Ishikawa (cell line): ENCODE measurements at regions not wholly inside any gene's neighbourhood (a gene's known extent, or its start where the extent isn't known, plus 50 kb on each side); places are given as distances from the start of the nearest gene placed in this dataset.

Experiments
- CEBPB ChIP-seq: IDR thresholded peaks from 2 replicates; pipeline ENCODE4 v1.6.1; 2012
- CREB1 ChIP-seq: IDR thresholded peaks from 2 replicates; pipeline ENCODE4 v1.6.1; 2012; ENCODE audit warnings: low read depth
- EGR1 ChIP-seq: IDR thresholded peaks from 2 replicates; pipeline ENCODE4 v1.6.1; 2012
- EP300 ChIP-seq: IDR thresholded peaks from 2 replicates; pipeline ENCODE4 v1.6.1; 2012; ENCODE audit warnings: borderline replicate concordance
- FOXM1 ChIP-seq: IDR thresholded peaks from 2 replicates; pipeline ENCODE4 v1.6.1; 2012; ENCODE audit warnings: low read depth, borderline replicate concordance
- NFIC ChIP-seq: IDR thresholded peaks from 2 replicates; pipeline ENCODE4 v1.6.1; 2012
- RAD21 ChIP-seq: IDR thresholded peaks from 2 replicates; pipeline ENCODE4 v1.6.1; 2012; ENCODE audit warnings: low read depth
- TAF1 ChIP-seq: IDR thresholded peaks from 2 replicates; pipeline ENCODE4 v1.6.1; 2012; ENCODE audit warnings: low read depth, mild to moderate bottlenecking
- TCF12 ChIP-seq: IDR thresholded peaks from 2 replicates; pipeline ENCODE4 v1.6.1; 2012; ENCODE audit warnings: low read depth
- TEAD4 ChIP-seq: IDR thresholded peaks from 2 replicates; pipeline ENCODE4 v1.6.1; 2012
- USF1 ChIP-seq: IDR thresholded peaks from 2 replicates; pipeline ENCODE4 v1.6.1; 2012
- YY1 ChIP-seq: IDR thresholded peaks from 2 replicates; pipeline ENCODE4 v1.6.1; 2012; ENCODE audit warnings: low read depth
- ZBTB7A ChIP-seq: IDR thresholded peaks from 2 replicates; pipeline ENCODE4 v1.6.1; 2012; ENCODE audit warnings: low read depth
- TF ChIP-seq, protein P1 (sequence below): IDR thresholded peaks from 2 replicates; pipeline ENCODE4 v1.6.1; 2012
- TF ChIP-seq, protein P2 (sequence below): IDR thresholded peaks from 2 replicates; pipeline ENCODE4 v1.6.1; 2012; ENCODE audit warnings: low read depth, mild to moderate bottlenecking

- TF ChIP-seq RAD21 (no peak), ZBTB7A (no peak), FOXM1 (no peak), EP300 (no peak), USF1 (no peak), TAF1 (no peak), NFIC (no peak), CREB1 (no peak), TEAD4 (no peak), CEBPB (no peak)
- TF ChIP-seq, protein P1, sequence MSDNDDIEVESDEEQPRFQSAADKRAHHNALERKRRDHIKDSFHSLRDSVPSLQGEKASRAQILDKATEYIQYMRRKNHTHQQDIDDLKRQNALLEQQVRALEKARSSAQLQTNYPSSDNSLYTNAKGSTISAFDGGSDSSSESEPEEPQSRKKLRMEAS, result no peak
Observed at GRCh38 chr6:166830891-166831363, 125.4 kb downstream of the RNASET2 start.

DNA sequence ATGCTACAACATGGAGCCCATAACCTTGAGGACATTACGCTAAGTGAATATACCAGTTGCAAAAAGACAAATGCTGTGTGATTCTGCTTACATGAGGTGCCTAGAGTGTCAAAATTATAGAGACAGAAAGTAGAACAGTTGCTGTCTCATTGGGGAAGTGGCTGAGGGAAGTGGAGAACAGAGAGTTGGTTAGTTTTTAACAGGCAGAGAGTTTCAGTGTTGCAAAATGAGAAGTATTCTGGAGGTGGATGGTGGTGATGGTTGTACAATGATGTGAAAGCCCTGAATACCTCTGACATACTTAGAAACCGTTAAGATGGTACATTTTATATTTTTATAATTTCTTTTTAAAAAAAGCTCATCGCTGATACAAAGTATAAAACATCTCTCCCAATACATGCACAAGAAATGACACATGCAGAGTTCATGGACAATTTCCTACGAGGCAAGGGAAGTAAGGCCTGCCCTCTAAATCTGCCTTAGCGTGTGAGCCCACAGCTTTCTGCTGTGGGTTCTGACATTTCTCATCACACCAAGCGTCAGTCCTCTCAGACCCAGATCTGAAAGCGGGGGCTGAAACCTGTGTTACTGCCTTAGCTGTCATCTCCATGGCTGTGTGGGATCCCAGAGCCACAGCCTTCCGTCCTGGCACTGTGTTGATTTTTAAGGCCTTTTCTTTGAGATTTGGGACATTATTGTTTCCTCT lies 126.0 kb downstream of the RNASET2 start:
- TF ChIP-seq TAF1 (no peak), EP300 (no peak), EGR1 (no peak)

- TF ChIP-seq, protein P1, result no peak
- TF ChIP-seq USF1, result no peak
- no peak for TF ChIP-seq CREB1
- TF ChIP-seq EGR1, result no peak
- no peak for TF ChIP-seq CEBPB
- no peak for TF ChIP-seq TAF1
- TF ChIP-seq TEAD4, result no peak
- no peak for TF ChIP-seq NFIC
- no peak for TF ChIP-seq EP300
- TF ChIP-seq RAD21, result no peak
- TF ChIP-seq ZBTB7A, result no peak
- TF ChIP-seq YY1, result no peak
- no peak for TF ChIP-seq TCF12
- TF ChIP-seq, protein P2, sequence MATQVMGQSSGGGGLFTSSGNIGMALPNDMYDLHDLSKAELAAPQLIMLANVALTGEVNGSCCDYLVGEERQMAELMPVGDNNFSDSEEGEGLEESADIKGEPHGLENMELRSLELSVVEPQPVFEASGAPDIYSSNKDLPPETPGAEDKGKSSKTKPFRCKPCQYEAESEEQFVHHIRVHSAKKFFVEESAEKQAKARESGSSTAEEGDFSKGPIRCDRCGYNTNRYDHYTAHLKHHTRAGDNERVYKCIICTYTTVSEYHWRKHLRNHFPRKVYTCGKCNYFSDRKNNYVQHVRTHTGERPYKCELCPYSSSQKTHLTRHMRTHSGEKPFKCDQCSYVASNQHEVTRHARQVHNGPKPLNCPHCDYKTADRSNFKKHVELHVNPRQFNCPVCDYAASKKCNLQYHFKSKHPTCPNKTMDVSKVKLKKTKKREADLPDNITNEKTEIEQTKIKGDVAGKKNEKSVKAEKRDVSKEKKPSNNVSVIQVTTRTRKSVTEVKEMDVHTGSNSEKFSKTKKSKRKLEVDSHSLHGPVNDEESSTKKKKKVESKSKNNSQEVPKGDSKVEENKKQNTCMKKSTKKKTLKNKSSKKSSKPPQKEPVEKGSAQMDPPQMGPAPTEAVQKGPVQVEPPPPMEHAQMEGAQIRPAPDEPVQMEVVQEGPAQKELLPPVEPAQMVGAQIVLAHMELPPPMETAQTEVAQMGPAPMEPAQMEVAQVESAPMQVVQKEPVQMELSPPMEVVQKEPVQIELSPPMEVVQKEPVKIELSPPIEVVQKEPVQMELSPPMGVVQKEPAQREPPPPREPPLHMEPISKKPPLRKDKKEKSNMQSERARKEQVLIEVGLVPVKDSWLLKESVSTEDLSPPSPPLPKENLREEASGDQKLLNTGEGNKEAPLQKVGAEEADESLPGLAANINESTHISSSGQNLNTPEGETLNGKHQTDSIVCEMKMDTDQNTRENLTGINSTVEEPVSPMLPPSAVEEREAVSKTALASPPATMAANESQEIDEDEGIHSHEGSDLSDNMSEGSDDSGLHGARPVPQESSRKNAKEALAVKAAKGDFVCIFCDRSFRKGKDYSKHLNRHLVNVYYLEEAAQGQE, result no peak
- TF ChIP-seq FOXM1, result no peak
Observed at GRCh38 chr6:166826264-166826663, 130.1 kb downstream of the RNASET2 start.

GRCh38 chr6:166825553-166826145 lies 130.7 kb downstream of the RNASET2 start:
- no peak for TF ChIP-seq CEBPB
- TF ChIP-seq, protein P2, result no peak
- no peak for TF ChIP-seq NFIC
- TF ChIP-seq, protein P1, result no peak
- no peak for TF ChIP-seq ZBTB7A
- TF ChIP-seq YY1, result no peak
- no peak for TF ChIP-seq EP300
- TF ChIP-seq USF1, result no peak

DNA sequence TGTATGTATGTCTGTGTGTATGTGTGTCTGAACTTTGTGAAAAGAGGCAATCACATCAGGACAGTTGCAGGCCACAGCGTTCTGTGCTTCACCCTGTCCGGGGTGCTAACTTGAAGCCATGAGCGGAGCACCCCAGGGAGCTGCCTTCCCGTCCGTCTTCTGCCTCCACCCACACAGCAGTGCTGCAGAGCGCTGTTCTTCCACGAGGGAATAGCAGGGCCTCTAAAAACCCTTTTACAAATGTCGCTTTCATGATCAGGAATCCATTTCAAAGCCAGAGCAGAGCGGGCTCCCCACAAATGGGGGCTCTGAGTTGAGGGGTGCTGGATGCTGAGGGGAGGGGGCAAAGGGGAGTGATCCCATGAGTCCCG lies 131.5 kb downstream of the RNASET2 start:
- no peak for TF ChIP-seq USF1
- TF ChIP-seq TCF12, result no peak
- TF ChIP-seq, protein P1, result no peak
- TF ChIP-seq, protein P2, result no peak
- no peak for TF ChIP-seq FOXM1
- no peak for TF ChIP-seq RAD21
- no peak for TF ChIP-seq CEBPB
- TF ChIP-seq EP300, result no peak
- TF ChIP-seq CREB1, result no peak
- no peak for TF ChIP-seq NFIC
